Tibial nerve (tissue), 4 donors: ENCODE measurements at regions not wholly inside any gene's neighbourhood (a gene's known extent, or its start where the extent isn't known, plus 50 kb on each side); places are given as distances from the start of the nearest gene placed in this dataset.

Experiments used
- CTCF ChIP-seq, 5 experiments: fragments of 200-600 bp in 3 of 5; fragments of 450-650 bp in 2 of 5; sonication (generic) in 3 of 5; IDR thresholded peaks; one replicate each; pipeline ENCODE4 v1.5.1; 2016 to 2019; ENCODE audit warnings: antibody characterized with exemption in 5 of 5, mild to moderate bottlenecking in 3 of 5, moderate library complexity in 2 of 5
- EP300 ChIP-seq, 2 donors: sonication (generic); formaldehyde crosslinking; IDR thresholded peaks; one replicate each; pipeline ENCODE4 v1.6.1; 2017; ENCODE audit warnings: antibody characterized with exemption in 2 of 2, mild to moderate bottlenecking in 1 of 2
- POLR2A ChIP-seq, 2 donors: fragments of 450-650 bp; IDR thresholded peaks; one replicate each; pipeline ENCODE4 v1.6.1; 2017; ENCODE audit warnings: antibody characterized with exemption in 2 of 2, mild to moderate bottlenecking in 2 of 2, moderate library complexity in 2 of 2

- TF ChIP-seq POLR2A (IDR thresholded peaks at IDR 0.05) = no peak
- TF ChIP-seq CTCF (IDR thresholded peaks at IDR 0.05) = no peak
- TF ChIP-seq EP300 (IDR thresholded peaks at IDR 0.05) = no peak
These were observed 214.9 kb upstream of the MON1B start for GRCh38 chr16:76976101-76976500.
